SK-N-SH (cell line): ENCODE measurements at regions not wholly inside any gene's neighbourhood (a gene's known extent, or its start where the extent isn't known, plus 50 kb on each side); places are given as distances from the start of the nearest gene placed in this dataset.

ENCODE experiments used
- CTCF ChIA-PET: fragments of 300-600, 350-600 bp; formaldehyde crosslinking; extraction: SDS; loops from one replicate; lab custom pipeline; 2021; lab: Yijun Ruan, JAX
- POLR2A ChIA-PET: fragments of 350-600 bp; sonication (Branson Sonifier 250); formaldehyde crosslinking; extraction: SDS; loops from one replicate; lab custom pipeline; 2020; ENCODE audit warnings: antibody characterized with exemption, inconsistent platforms; lab: Yijun Ruan, JAX
- DNase-seq: peaks from one replicate; pipeline ENCODE4 v3.0.0; 2012
- H2AFZ ChIP-seq: fragments of 200-600 bp; sonication (generic); 2 replicates; pipeline ENCODE4 v1.8.1; 2016; ENCODE audit warnings: antibody characterized with exemption, mild to moderate bottlenecking, low read depth
- H3F3A ChIP-seq: fragments of 200-600 bp; sonication (generic); replicated peaks from 2 replicates; pipeline ENCODE3; 2016; ENCODE audit warnings: antibody characterized with exemption, mild to moderate bottlenecking; ENCODE audit not compliant: insufficient read depth
- H3K27ac ChIP-seq, 2 experiments: fragments of 200-500 bp in 1 of 2; fragments of 200-600 bp in 1 of 2; sonication (Bioruptor generic) in 1 of 2; sonication (generic), shearing (Covaris generic) in 1 of 2; 2 replicates each; pipeline versions ENCODE4 v1.5.1 to v1.6.1; 2014 to 2016; ENCODE audit warnings: low read depth in 2 of 2, inconsistent platforms in 1 of 2, low read length in 1 of 2, mild to moderate bottlenecking in 1 of 2, mixed read lengths in 1 of 2
- H3K27me3 ChIP-seq: fragments of 200-600 bp; sonication (generic), shearing (Covaris generic); 2 replicates; pipeline ENCODE4 v1.6.1; 2016; ENCODE audit warnings: mixed run types; ENCODE audit not compliant: insufficient read depth
- H3K36me3 ChIP-seq, 2 experiments: fragments of 200-500 bp in 1 of 2; fragments of 200-600 bp in 1 of 2; sonication (Bioruptor generic) in 1 of 2; sonication (generic) in 1 of 2; replicated peaks in 1 of 2; 2 replicates each; pipeline versions ENCODE3 to v1.5.1; 2014 to 2016; ENCODE audit warnings: low read length in 1 of 2, mild to moderate bottlenecking in 1 of 2; ENCODE audit not compliant: insufficient read depth in 2 of 2, control insufficient read depth in 1 of 2
- H3K4me1 ChIP-seq, 2 experiments: fragments of 200-500 bp in 1 of 2; fragments of 200-600 bp in 1 of 2; sonication (Bioruptor generic) in 1 of 2; sonication (generic), shearing (Covaris generic) in 1 of 2; 2 replicates each; pipeline versions ENCODE4 v1.5.1 to v1.6.1; 2014 to 2016; ENCODE audit warnings: low read depth in 1 of 2, low read length in 1 of 2, mixed run types in 1 of 2; ENCODE audit not compliant: insufficient read depth in 2 of 2, control insufficient read depth in 1 of 2
- H3K4me2 ChIP-seq: fragments of 200-600 bp; sonication (generic), shearing (Covaris generic); 2 replicates; pipeline ENCODE4 v1.6.1; 2017; ENCODE audit warnings: mixed run types
- H3K4me3 ChIP-seq, 2 experiments: fragments of 200-500 bp in 1 of 2; fragments of 200-600 bp in 1 of 2; sonication (Bioruptor generic) in 1 of 2; sonication (generic), shearing (Covaris generic) in 1 of 2; 2 replicates each; pipeline versions ENCODE4 v1.5.1 to v1.8.1; 2014 to 2016; ENCODE audit warnings: low read depth in 2 of 2, inconsistent platforms in 1 of 2, low read length in 1 of 2, mild to moderate bottlenecking in 1 of 2, mixed read lengths in 1 of 2, moderate library complexity in 1 of 2
- H3K79me2 ChIP-seq: fragments of 200-600 bp; sonication (generic); 2 replicates; pipeline ENCODE4 v1.8.1; 2017; ENCODE audit warnings: mild to moderate bottlenecking; ENCODE audit not compliant: insufficient read depth
- H3K9ac ChIP-seq: fragments of 200-600 bp; sonication (generic); 2 replicates; pipeline ENCODE4 v1.6.1; 2017; ENCODE audit warnings: mixed run types
- H3K9me2 ChIP-seq: fragments of 200-600 bp; sonication (generic); 2 replicates; pipeline ENCODE4 v1.6.1; 2017; ENCODE audit warnings: mixed run types
- H3K9me3 ChIP-seq: fragments of 200-600 bp; sonication (generic); 2 replicates; pipeline ENCODE4 v1.6.1; 2017; ENCODE audit warnings: mixed run types, mild to moderate bottlenecking, moderate library complexity
- H4K20me1 ChIP-seq: fragments of 200-600 bp; sonication (generic); 2 replicates; pipeline ENCODE4 v1.6.1; 2017; ENCODE audit warnings: mild to moderate bottlenecking, mixed run types; ENCODE audit not compliant: insufficient read depth
- CHD2 ChIP-seq: fragments of 150-350 bp; IDR thresholded peaks from 2 replicates; pipeline ENCODE4 v1.6.1; 2018; ENCODE audit warnings: low read length; ENCODE audit not compliant: partially characterized antibody
- ELF1 ChIP-seq: IDR thresholded peaks from 2 replicates; pipeline ENCODE4 v1.4.0; 2012
- EP300 ChIP-seq, 2 experiments: IDR thresholded peaks; 2 replicates each; pipeline versions ENCODE4 v1.4.0 to v1.6.1; 2012; ENCODE audit warnings: borderline replicate concordance in 1 of 2, low read depth in 1 of 2, low read length in 1 of 2
- EZH2phosphoT487 ChIP-seq: fragments of 200-600 bp; sonication (generic); IDR thresholded peaks from 2 replicates; pipeline ENCODE4 v1.6.1; 2017; ENCODE audit warnings: low read depth, mixed run types, mild to moderate bottlenecking, antibody characterized with exemption, moderate library complexity, borderline replicate concordance
- FOSL2 ChIP-seq: IDR thresholded peaks from 2 replicates; pipeline ENCODE4 v1.4.0; 2012; ENCODE audit warnings: low read depth, mild to moderate bottlenecking, moderate library complexity, borderline replicate concordance
- FOXJ3 ChIP-seq: sonication (generic); formaldehyde crosslinking; IDR thresholded peaks from 2 replicates; pipeline ENCODE4 v1.5.1; 2020; ENCODE audit warnings: mild to moderate bottlenecking, missing genetic modification reagents
- MEF2A ChIP-seq: IDR thresholded peaks from 2 replicates; pipeline ENCODE4 v1.4.0; 2012; ENCODE audit warnings: low read depth, borderline replicate concordance
- MXI1 ChIP-seq: IDR thresholded peaks from 2 replicates; pipeline ENCODE4 v1.6.1; 2012; ENCODE audit warnings: mild to moderate bottlenecking, low read depth, low read length, improper control_type of control experiment
- NRF1 ChIP-seq: IDR thresholded peaks from 2 replicates; pipeline ENCODE4 v1.6.1; 2012; ENCODE audit warnings: low read depth, mild to moderate bottlenecking, low read length
- POLR2AphosphoS5 ChIP-seq: IDR thresholded peaks from 2 replicates; pipeline ENCODE4 v1.6.1; 2012; ENCODE audit warnings: low read depth, low read length
- RAD21 ChIP-seq: IDR thresholded peaks from 2 replicates; pipeline ENCODE4 v1.6.1; 2012; ENCODE audit warnings: mild to moderate bottlenecking, low read length
- RFX5 ChIP-seq: IDR thresholded peaks from 2 replicates; pipeline ENCODE4 v1.6.1; 2012; ENCODE audit warnings: mild to moderate bottlenecking, improper control_type of control experiment, low read length
- RXRA ChIP-seq: IDR thresholded peaks from 2 replicates; pipeline ENCODE4 v1.4.0; 2012; ENCODE audit warnings: low read depth, mild to moderate bottlenecking, borderline replicate concordance
- SIN3A ChIP-seq: IDR thresholded peaks from 2 replicates; pipeline ENCODE4 v1.6.1; 2012; ENCODE audit warnings: low read depth, mild to moderate bottlenecking, low read length, moderate library complexity, borderline replicate concordance
- SMC3 ChIP-seq: IDR thresholded peaks from 2 replicates; pipeline ENCODE4 v1.6.1; 2012; ENCODE audit warnings: low read depth, low read length, improper control_type of control experiment
- TCF12 ChIP-seq: IDR thresholded peaks from 2 replicates; pipeline ENCODE4 v1.4.0; 2012
- USF1 ChIP-seq: IDR thresholded peaks from 2 replicates; pipeline ENCODE4 v1.4.0; 2012; ENCODE audit warnings: low read depth, borderline replicate concordance
- USF2 ChIP-seq: fragments of 150-350 bp; IDR thresholded peaks from 2 replicates; pipeline ENCODE4 v1.6.1; 2017; ENCODE audit warnings: antibody characterized with exemption, low read length, low read depth, borderline replicate concordance
- WGBS: methylation state at CpG from one replicate; pipeline ENCODE4 v1.1.6; 2017; ENCODE audit warnings: low lambda C conversion rate; 5-methylcytosine and 5-hydroxymethylcytosine counted together
- TF ChIP-seq, protein P1 (sequence below): IDR thresholded peaks from 2 replicates; pipeline ENCODE4; 2012
- TF ChIP-seq, protein P2 (sequence below): IDR thresholded peaks from 2 replicates; pipeline ENCODE4 v1.4.0; 2012; ENCODE audit warnings: low read depth, borderline replicate concordance

GRCh38 chr20:52761867-52762266, 210.3 kb upstream of the TSHZ2 start:
- Histone ChIP-seq H3K4me1 (peaks cover 0 to 5% of the 10 kb centered on the region in 2 experiments; a peak in 2 of 4 replicates), H3F3A (no peaks in the 10 kb centered on the region), H2AFZ (no peak overlapping the region), H3K27me3 (no peaks in the 10 kb centered on the region), H3K4me2 (no peak overlapping the region), H4K20me1 (no peaks in the 10 kb centered on the region), H3K36me3 (no peaks in the 10 kb centered on the region), H3K4me3 (no peak overlapping the region), H3K9me2 (no peaks in the 10 kb centered on the region), H3K9me3 (no peaks in the 10 kb centered on the region), H3K27ac (no peak overlapping the region), H3K9ac (no peak overlapping the region), H3K79me2 (no peaks in the 10 kb centered on the region)
- WGBS, result 15% methylated on average over 1 of the region's 1 CpG
- POLR2A ChIA-PET, result no interaction called here
- CTCF ChIA-PET, result interaction anchor here (0.8 to 1.6 kb wide), 2 partner anchors 449 to 786 kb away, joined by 3 to 5 read pairs; no protein-coding TSS in a partner anchor
- no peak for TF ChIP-seq FOXJ3 (CRISPR knock-in tag)
- no peak for TF ChIP-seq EP300 (IDR thresholded peaks at IDR 0.05; ENCODE audit: borderline replicate concordance in 1 of 2, low read depth in 1 of 2, low read length in 1 of 2)
- no peak for TF ChIP-seq USF1
- TF ChIP-seq, protein P1, sequence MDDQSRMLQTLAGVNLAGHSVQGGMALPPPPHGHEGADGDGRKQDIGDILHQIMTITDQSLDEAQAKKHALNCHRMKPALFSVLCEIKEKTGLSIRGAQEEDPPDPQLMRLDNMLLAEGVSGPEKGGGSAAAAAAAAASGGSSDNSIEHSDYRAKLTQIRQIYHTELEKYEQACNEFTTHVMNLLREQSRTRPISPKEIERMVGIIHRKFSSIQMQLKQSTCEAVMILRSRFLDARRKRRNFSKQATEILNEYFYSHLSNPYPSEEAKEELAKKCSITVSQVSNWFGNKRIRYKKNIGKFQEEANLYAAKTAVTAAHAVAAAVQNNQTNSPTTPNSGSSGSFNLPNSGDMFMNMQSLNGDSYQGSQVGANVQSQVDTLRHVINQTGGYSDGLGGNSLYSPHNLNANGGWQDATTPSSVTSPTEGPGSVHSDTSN, result no peak
- no peak for TF ChIP-seq RFX5
- no peak for TF ChIP-seq MEF2A
- no peak for TF ChIP-seq EZH2phosphoT487
- no peak for TF ChIP-seq RXRA
- TF ChIP-seq USF2, result no peak
- no peak for TF ChIP-seq ELF1
- no peak for TF ChIP-seq CHD2
- TF ChIP-seq FOSL2, result no peak
- TF ChIP-seq SMC3, result no peak
- DNase-seq, result no peak

- POLR2A ChIA-PET, result interaction anchor here (0.6 kb wide), 1 partner anchor 216 kb away, joined by 3 read pairs; no protein-coding TSS in a partner anchor
- Histone ChIP-seq H3K4me3 (no peak overlapping the region), H2AFZ (no peak overlapping the region), H3K4me2 (no peak overlapping the region), H3K9me3 (no peaks in the 10 kb centered on the region), H3K36me3 (no peaks in the 10 kb centered on the region)
- TF ChIP-seq POLR2AphosphoS5, result no peak
- TF ChIP-seq ELF1, result no peak
- no peak for TF ChIP-seq FOXJ3 (CRISPR knock-in tag)
- TF ChIP-seq SIN3A, result no peak
- no peak for TF ChIP-seq CHD2
- TF ChIP-seq NRF1, result no peak
- TF ChIP-seq MXI1, result no peak
- no peak for TF ChIP-seq RAD21
- TF ChIP-seq EZH2phosphoT487, result no peak
- TF ChIP-seq, protein P2, sequence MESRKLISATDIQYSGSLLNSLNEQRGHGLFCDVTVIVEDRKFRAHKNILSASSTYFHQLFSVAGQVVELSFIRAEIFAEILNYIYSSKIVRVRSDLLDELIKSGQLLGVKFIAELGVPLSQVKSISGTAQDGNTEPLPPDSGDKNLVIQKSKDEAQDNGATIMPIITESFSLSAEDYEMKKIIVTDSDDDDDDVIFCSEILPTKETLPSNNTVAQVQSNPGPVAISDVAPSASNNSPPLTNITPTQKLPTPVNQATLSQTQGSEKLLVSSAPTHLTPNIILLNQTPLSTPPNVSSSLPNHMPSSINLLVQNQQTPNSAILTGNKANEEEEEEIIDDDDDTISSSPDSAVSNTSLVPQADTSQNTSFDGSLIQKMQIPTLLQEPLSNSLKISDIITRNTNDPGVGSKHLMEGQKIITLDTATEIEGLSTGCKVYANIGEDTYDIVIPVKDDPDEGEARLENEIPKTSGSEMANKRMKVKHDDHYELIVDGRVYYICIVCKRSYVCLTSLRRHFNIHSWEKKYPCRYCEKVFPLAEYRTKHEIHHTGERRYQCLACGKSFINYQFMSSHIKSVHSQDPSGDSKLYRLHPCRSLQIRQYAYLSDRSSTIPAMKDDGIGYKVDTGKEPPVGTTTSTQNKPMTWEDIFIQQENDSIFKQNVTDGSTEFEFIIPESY, result no peak
- TF ChIP-seq USF1, result no peak
- no peak for TF ChIP-seq TCF12
- TF ChIP-seq EP300 (IDR thresholded peaks at IDR 0.05; ENCODE audit: borderline replicate concordance in 1 of 2, low read depth in 1 of 2, low read length in 1 of 2), result no peak
- no peak for TF ChIP-seq RFX5
- TF ChIP-seq, all 33 proteins: peak for 0
- H4K20me1 ChIP-seq, result no peaks in the 10 kb centered on the region
- no peaks in the 10 kb centered on the region for H3F3A ChIP-seq
- 22% methylated on average over 3 of the region's 3 CpGs for WGBS
- H3K4me1 ChIP-seq, result peaks cover 0 to 5% of the 10 kb centered on the region in 2 experiments; a peak in 2 of 4 replicates
- no peak overlapping the region for H3K9ac ChIP-seq
- no peaks in the 10 kb centered on the region for H3K79me2 ChIP-seq
- CTCF ChIA-PET, result interaction anchor here (1.0 to 1.6 kb wide), 3 partner anchors 12 to 448 kb away, joined by 5 read pairs; no protein-coding TSS in a partner anchor
- no peak for DNase-seq
- H3K27me3 ChIP-seq, result no peaks in the 10 kb centered on the region
- H3K27ac ChIP-seq, result no peak overlapping the region
- H3K9me2 ChIP-seq, result no peaks in the 10 kb centered on the region
Observed at GRCh38 chr20:52760791-52761190, 211.4 kb upstream of the TSHZ2 start.
